ENCODE measurements at regions not wholly inside any gene's neighbourhood (a gene's known extent, or its start where the extent isn't known, plus 50 kb on each side); places are given as distances from the start of the nearest gene placed in this dataset.

GRCh38 chr4:157806184-157806583 is 366.6 kb downstream of the GASK1B start:
- intact Hi-C loops (cut with micrococcal nuclease) = no loop called here
- ATAC-seq (ENCODE audit: low read depth) (no peak), DNase-seq (no peak)
- H3K4me3 Mint-ChIP-seq = no peak overlapping the region
- 100% methylated on average over 1 of the region's 2 CpGs for WGBS (ENCODE audit: insufficient coverage)
- Histone ChIP-seq H2AFZ (ENCODE audit: insufficient read depth, low read depth, low read length, poor library complexity, severe bottlenecking) (no peak overlapping the region), H3K9ac (ENCODE audit: low read length) (no peak overlapping the region), H3K27ac (ENCODE audit: low read length in 2 of 2) (no peak overlapping the region), H3K36me3 (replicated peaks in 1 of 2; ENCODE audit: control extremely low read depth in 1 of 2, control insufficient read depth in 1 of 2, extremely low read depth in 1 of 2, insufficient read depth in 2 of 2, low read length in 1 of 2) (no peaks in the 10 kb centered on the region), H3K4me1 (ENCODE audit: control insufficient read depth in 2 of 2, insufficient read depth in 2 of 2, low read length in 2 of 2) (no peaks in the 10 kb centered on the region), H4K20me1 (ENCODE audit: control insufficient read depth, insufficient read depth, low read length, poor library complexity, severe bottlenecking) (no peaks in the 10 kb centered on the region), H3K4me3 (ENCODE audit: control extremely low read depth in 1 of 5, extremely low read depth in 1 of 5, insufficient read depth in 1 of 5, low read depth in 2 of 5, low read length in 4 of 5) (no peak overlapping the region), H3K79me2 (ENCODE audit: control insufficient read depth, insufficient read depth, low read length) (no peaks in the 10 kb centered on the region), H3K27me3 (replicated peaks in 1 of 4; ENCODE audit: control extremely low read depth in 1 of 4, control insufficient read depth in 3 of 4, insufficient read depth in 4 of 4, low read length in 3 of 4) (no peaks in the 10 kb centered on the region), H3K9me3 (ENCODE audit: control extremely low read depth in 1 of 3, control insufficient read depth in 2 of 3, insufficient read depth in 1 of 3, low read length in 2 of 3) (no peaks in the 10 kb centered on the region), H3K4me2 (replicated peaks; ENCODE audit: low read depth, low read length, poor library complexity, severe bottlenecking) (no peak overlapping the region)
- H3K27ac Mint-ChIP-seq = no peak overlapping the region
- no peaks in the 10 kb centered on the region for H3K9me3 Mint-ChIP-seq (ENCODE audit: insufficient read depth)
- H3K27me3 Mint-ChIP-seq = no peaks in the 10 kb centered on the region
- H3K4me1 Mint-ChIP-seq = no peaks in the 10 kb centered on the region
- CTCF ChIA-PET = no interaction called here
- TF ChIP-seq EZH2 (IDR thresholded peaks at IDR 0.05; ENCODE audit: borderline replicate concordance, insufficient read depth, low read depth, low read length, poor library complexity, severe bottlenecking) = no peak
- TF ChIP-seq, protein P1, sequence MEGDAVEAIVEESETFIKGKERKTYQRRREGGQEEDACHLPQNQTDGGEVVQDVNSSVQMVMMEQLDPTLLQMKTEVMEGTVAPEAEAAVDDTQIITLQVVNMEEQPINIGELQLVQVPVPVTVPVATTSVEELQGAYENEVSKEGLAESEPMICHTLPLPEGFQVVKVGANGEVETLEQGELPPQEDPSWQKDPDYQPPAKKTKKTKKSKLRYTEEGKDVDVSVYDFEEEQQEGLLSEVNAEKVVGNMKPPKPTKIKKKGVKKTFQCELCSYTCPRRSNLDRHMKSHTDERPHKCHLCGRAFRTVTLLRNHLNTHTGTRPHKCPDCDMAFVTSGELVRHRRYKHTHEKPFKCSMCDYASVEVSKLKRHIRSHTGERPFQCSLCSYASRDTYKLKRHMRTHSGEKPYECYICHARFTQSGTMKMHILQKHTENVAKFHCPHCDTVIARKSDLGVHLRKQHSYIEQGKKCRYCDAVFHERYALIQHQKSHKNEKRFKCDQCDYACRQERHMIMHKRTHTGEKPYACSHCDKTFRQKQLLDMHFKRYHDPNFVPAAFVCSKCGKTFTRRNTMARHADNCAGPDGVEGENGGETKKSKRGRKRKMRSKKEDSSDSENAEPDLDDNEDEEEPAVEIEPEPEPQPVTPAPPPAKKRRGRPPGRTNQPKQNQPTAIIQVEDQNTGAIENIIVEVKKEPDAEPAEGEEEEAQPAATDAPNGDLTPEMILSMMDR (IDR thresholded peaks at IDR 0.05) = no peak
- POLR2A ChIA-PET = no interaction called here

DNA sequence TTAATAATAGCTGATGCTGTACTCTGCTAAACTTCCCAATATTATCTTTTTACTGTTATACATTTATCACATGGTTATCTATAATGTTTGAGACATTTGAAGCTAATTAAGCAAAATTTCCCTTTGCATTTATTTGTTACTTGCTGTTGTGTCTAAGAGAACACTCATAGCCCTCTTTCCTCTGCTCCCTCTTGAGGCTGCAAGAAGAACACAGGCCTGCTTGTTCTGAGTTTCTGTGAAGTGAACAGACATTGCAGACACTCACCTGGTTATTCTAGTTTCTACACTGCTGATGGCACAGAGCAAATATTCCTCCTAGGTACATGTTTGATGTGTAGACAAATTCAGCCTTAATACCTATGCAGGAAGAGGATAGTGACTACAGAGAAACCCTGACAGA is 367.8 kb downstream of the GASK1B start:
- Mint-ChIP-seq H3K4me1 (no peaks in the 10 kb centered on the region), H3K9me3 (ENCODE audit: insufficient read depth) (no peaks in the 10 kb centered on the region), H3K27me3 (no peaks in the 10 kb centered on the region), H3K27ac (no peak overlapping the region), H3K4me3 (no peak overlapping the region)
- Histone ChIP-seq H3K4me2 (replicated peaks; ENCODE audit: low read depth, low read length, poor library complexity, severe bottlenecking) (no peak overlapping the region), H3K36me3 (replicated peaks in 1 of 2; ENCODE audit: control extremely low read depth in 1 of 2, control insufficient read depth in 1 of 2, extremely low read depth in 1 of 2, insufficient read depth in 2 of 2, low read length in 1 of 2) (no peaks in the 10 kb centered on the region), H4K20me1 (ENCODE audit: control insufficient read depth, insufficient read depth, low read length, poor library complexity, severe bottlenecking) (no peaks in the 10 kb centered on the region), H3K9me3 (ENCODE audit: control extremely low read depth in 1 of 3, control insufficient read depth in 2 of 3, insufficient read depth in 1 of 3, low read length in 2 of 3) (no peaks in the 10 kb centered on the region), H3K9ac (ENCODE audit: low read length) (no peak overlapping the region), H3K4me1 (ENCODE audit: control insufficient read depth in 2 of 2, insufficient read depth in 2 of 2, low read length in 2 of 2) (no peaks in the 10 kb centered on the region), H3K79me2 (ENCODE audit: control insufficient read depth, insufficient read depth, low read length) (no peaks in the 10 kb centered on the region), H3K4me3 (ENCODE audit: control extremely low read depth in 1 of 5, extremely low read depth in 1 of 5, insufficient read depth in 1 of 5, low read depth in 2 of 5, low read length in 4 of 5) (no peak overlapping the region), H3K27ac (ENCODE audit: low read length in 2 of 2) (no peak overlapping the region), H3K27me3 (replicated peaks in 1 of 4; ENCODE audit: control extremely low read depth in 1 of 4, control insufficient read depth in 3 of 4, insufficient read depth in 4 of 4, low read length in 3 of 4) (no peaks in the 10 kb centered on the region), H2AFZ (ENCODE audit: insufficient read depth, low read depth, low read length, poor library complexity, severe bottlenecking) (no peak overlapping the region)
- POLR2A ChIA-PET = no interaction called here
- intact Hi-C loops (cut with micrococcal nuclease) = no loop called here
- CTCF ChIA-PET = no interaction called here
- TF ChIP-seq, protein P1 (IDR thresholded peaks at IDR 0.05) = no peak
- ATAC-seq (ENCODE audit: low read depth) (no peak), DNase-seq (no peak)

Measured in B cell (primary cell).